ENCODE measurements at regions not wholly inside any gene's neighbourhood (a gene's known extent, or its start where the extent isn't known, plus 50 kb on each side); places are given as distances from the start of the nearest gene placed in this dataset.
A peak's percentile ranks its signal among the peaks of the same experiment; 100 is the strongest.

DNA sequence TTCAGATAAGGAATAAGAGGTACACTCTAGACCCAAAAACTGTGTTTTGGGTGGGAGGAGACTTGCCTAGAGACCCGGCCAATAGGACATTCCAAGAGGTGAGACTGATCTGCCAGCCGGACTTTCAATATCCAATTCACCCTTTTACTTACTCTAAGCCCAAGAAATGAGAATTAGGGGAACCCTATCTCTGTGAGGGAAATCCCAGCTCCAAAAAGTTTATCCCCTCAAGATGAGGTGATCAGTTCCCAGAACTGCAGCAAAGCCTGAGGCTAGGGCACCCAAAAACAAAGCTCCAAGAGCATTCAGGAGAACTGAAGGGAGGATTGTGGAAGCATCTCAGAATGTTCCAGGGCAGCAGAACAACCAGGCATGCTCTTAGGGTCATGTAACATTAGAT, 251.7 kb downstream of the PTTG2 start:
- TF ChIP-seq, protein P1, sequence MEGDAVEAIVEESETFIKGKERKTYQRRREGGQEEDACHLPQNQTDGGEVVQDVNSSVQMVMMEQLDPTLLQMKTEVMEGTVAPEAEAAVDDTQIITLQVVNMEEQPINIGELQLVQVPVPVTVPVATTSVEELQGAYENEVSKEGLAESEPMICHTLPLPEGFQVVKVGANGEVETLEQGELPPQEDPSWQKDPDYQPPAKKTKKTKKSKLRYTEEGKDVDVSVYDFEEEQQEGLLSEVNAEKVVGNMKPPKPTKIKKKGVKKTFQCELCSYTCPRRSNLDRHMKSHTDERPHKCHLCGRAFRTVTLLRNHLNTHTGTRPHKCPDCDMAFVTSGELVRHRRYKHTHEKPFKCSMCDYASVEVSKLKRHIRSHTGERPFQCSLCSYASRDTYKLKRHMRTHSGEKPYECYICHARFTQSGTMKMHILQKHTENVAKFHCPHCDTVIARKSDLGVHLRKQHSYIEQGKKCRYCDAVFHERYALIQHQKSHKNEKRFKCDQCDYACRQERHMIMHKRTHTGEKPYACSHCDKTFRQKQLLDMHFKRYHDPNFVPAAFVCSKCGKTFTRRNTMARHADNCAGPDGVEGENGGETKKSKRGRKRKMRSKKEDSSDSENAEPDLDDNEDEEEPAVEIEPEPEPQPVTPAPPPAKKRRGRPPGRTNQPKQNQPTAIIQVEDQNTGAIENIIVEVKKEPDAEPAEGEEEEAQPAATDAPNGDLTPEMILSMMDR (conservative IDR thresholded peaks at IDR 0.05; ENCODE audit: low read length): no peak
- H3K4me3 ChIP-seq (ENCODE audit: low read length): no peak overlapping the region
- DNase-seq (ENCODE audit: low read depth): no peak

DNA sequence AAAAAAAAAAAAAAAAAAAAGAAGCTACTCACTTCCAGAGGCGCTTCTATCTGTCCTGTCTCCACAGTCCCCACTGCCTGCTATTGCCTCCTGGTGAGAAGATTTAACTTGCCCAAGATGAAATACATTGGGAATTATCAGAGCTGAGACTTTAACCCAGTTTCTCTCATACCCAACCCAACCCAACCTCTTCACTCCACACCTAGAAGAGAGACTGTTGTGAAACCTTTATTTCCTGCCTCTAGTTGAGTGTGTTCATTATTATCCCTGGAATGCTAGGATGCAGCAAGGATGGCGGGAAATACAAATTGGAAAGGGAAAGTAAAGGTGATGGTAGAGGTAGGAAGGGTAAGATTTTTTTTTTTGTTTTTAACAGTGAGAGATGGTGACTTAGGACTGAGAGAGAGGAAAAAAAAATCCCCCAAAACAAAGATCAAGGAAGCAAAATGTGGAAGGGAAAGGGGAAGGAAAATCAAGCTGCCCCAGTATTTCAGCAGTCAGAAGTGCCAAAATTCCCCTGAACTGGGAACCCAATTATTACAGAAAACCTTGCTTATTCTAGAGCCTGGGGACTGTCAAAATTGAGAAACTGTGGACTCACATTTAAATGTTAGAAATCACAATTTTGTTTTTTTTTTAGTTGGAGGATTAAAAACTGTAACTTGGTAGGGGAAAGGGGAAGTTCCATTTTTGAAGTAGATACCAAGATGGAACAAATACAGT, 253.0 kb downstream of the PTTG2 start:
- TF ChIP-seq, protein P1 (conservative IDR thresholded peaks at IDR 0.05; ENCODE audit: low read length): no peak
- DNase-seq (ENCODE audit: low read depth): no peak
- no peak overlapping the region for H3K4me3 ChIP-seq (ENCODE audit: low read length)

DNA sequence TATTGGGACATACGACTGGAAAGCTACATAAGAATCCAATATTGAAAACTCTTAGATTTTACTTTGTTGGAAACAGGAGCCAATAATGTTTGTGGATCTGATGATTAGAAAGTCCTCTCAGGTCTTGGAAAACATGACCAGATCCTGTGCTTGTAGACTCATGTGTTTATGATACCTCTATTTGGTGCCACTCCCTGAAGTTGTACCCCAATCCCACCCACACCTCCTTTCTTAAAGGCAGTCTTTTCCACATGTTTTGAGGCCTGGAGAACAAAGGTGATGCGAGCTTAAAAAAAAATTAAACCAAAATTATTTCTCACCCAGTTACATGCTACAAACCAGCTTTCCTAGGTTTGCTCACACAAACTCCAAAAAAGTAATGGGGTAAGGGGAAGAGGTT, 262.7 kb downstream of the PTTG2 start:
- TF ChIP-seq, protein P1 (conservative IDR thresholded peaks at IDR 0.05; ENCODE audit: low read length): no peak
- no peak for DNase-seq (ENCODE audit: low read depth)
- no peak overlapping the region for H3K4me3 ChIP-seq (ENCODE audit: low read length)

DNA sequence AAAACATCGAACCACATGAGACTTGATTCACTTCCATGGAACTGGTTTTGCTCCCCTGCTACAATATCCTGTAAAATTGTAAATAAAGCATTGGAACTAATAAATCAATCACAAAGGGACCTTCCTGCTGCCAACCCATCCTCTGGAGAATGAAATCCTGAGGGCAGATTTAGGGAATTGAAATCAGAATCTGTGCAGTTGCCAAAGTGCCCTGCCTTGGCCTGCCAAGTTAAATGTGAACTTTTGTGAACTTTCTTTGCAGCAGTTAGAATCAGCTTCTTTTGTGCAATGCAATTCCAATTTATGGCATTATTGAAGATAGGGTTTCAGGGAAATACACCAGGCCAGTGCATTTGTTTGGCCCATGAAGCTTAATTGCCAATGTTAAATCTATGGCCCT, 263.1 kb downstream of the PTTG2 start:
- H3K4me3 ChIP-seq (ENCODE audit: low read length): no peak overlapping the region
- DNase-seq (ENCODE audit: low read depth): peak; percentile 12
- TF ChIP-seq, protein P1 (conservative IDR thresholded peaks at IDR 0.05; ENCODE audit: low read length): no peak

DNA sequence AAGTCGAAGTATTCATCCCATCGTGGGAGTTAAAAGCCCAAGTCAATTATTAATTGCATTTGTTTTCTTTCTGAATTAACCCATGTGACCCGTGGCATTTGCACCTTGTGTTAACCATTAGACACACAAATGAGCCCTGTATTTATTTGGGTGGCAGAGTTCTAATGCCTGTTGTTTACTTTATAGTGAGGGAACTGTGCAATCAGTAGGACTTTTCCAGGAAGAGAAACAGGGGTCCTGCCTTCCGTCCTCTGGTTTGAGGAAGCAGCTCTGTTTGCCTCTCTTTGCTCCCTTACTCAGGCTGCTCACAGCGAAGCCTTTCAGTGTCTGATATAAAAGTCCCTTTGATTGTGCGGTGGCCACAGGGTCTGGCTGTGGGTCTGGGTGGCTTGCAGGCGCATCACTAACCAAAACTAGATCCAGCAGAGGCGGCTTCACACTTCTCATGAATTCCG, 263.6 kb downstream of the PTTG2 start:
- no peak overlapping the region for H3K4me3 ChIP-seq (ENCODE audit: low read length)
- TF ChIP-seq, protein P1 (conservative IDR thresholded peaks at IDR 0.05; ENCODE audit: low read length): no peak
- DNase-seq (ENCODE audit: low read depth): no peak

DNA sequence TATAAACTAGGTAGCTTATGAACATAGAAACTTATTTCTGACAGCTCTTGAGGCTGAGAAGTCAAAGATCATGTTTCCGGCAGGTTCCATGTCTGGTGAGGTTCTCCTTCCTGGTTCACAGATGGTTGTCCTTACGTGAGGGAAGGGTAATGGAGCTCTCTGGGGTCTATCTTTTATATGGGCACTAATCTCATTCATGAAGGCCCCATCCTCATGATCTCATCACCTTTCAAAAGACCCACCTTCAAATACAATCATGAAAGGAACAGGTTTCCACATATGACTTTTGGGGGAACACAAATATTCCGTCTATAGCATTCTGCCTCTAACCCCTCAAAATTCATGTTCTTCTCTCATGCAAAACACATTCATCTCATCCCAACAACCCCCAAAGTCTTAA, 264.7 kb downstream of the PTTG2 start:
- TF ChIP-seq, protein P1 (conservative IDR thresholded peaks at IDR 0.05; ENCODE audit: low read length): no peak
- no peak overlapping the region for H3K4me3 ChIP-seq (ENCODE audit: low read length)
- DNase-seq (ENCODE audit: low read depth): no peak

DNA sequence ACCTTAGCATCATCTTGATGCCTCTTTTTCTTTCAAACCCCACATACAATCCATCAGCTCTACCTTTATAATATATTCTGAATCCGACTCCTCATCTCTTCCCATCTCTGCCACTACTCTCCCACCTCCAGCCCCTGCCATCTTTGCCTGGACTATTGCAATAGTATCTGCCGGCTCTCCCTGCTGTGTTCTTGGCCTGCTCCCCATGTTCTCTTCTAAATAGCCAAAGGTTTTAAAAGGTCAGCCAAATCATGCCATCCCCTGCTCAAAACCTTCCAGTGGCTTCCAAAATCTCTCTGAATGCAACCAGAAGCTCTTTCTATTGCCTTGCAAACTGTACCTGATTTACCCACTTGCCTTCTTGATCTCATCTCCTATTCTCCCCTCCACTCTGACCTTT, 266.0 kb downstream of the PTTG2 start:
- no peak for DNase-seq (ENCODE audit: low read depth)
- TF ChIP-seq, protein P1 (conservative IDR thresholded peaks at IDR 0.05; ENCODE audit: low read length): no peak
- H3K4me3 ChIP-seq (ENCODE audit: low read length): no peak overlapping the region

Data from AG10803 (cell line).